Suprapubic skin (tissue), 3 donors: ENCODE measurements at regions not wholly inside any gene's neighbourhood (a gene's known extent, or its start where the extent isn't known, plus 50 kb on each side); places are given as distances from the start of the nearest gene placed in this dataset.

Experiments
- POLR2A ChIP-seq, 2 donors: fragments of 450-650 bp; IDR thresholded peaks; one replicate each; pipeline ENCODE4 v1.6.1; 2017; ENCODE audit warnings: antibody characterized with exemption in 2 of 2, mild to moderate bottlenecking in 2 of 2, moderate library complexity in 2 of 2
- TF ChIP-seq, protein P1 (sequence below), 2 donors: fragments of 200-600 bp in 1 of 2; fragments of 450-650 bp in 1 of 2; sonication (generic) in 1 of 2; IDR thresholded peaks; one replicate each; pipeline ENCODE4 v1.5.1; 2016 to 2019; ENCODE audit warnings: antibody characterized with exemption in 2 of 2, mild to moderate bottlenecking in 1 of 2, moderate library complexity in 1 of 2

DNA sequence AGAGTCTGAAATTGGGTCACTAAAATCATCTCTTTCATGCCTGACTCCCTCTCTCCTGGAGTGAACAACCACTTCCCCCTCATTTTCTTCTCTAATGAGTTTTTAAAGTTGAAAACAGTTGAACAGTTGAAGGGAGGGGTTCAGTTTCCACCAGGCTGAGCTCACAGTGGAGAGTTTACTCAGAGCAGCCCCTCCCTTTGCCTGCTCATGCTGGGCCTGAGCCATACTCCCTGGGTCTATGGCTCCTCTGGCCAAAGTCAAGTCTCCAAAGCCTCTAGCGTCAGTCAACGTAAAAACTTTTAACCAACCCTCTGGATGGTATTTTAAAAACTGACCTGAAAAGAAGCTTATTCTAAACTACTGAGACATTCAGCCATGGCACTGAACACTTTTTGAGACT lies 100.8 kb upstream of the RNPC3 start:
- TF ChIP-seq, protein P1, sequence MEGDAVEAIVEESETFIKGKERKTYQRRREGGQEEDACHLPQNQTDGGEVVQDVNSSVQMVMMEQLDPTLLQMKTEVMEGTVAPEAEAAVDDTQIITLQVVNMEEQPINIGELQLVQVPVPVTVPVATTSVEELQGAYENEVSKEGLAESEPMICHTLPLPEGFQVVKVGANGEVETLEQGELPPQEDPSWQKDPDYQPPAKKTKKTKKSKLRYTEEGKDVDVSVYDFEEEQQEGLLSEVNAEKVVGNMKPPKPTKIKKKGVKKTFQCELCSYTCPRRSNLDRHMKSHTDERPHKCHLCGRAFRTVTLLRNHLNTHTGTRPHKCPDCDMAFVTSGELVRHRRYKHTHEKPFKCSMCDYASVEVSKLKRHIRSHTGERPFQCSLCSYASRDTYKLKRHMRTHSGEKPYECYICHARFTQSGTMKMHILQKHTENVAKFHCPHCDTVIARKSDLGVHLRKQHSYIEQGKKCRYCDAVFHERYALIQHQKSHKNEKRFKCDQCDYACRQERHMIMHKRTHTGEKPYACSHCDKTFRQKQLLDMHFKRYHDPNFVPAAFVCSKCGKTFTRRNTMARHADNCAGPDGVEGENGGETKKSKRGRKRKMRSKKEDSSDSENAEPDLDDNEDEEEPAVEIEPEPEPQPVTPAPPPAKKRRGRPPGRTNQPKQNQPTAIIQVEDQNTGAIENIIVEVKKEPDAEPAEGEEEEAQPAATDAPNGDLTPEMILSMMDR (IDR thresholded peaks at IDR 0.05) = no peak
- TF ChIP-seq POLR2A (IDR thresholded peaks at IDR 0.05) = no peak
